ENCODE measurements at regions not wholly inside any gene's neighbourhood (a gene's known extent, or its start where the extent isn't known, plus 50 kb on each side); places are given as distances from the start of the nearest gene placed in this dataset.

- ChIA-PET POLR2A (no interaction called here), CTCF (no interaction called here)
- Histone ChIP-seq H3K27me3 (ENCODE audit: control insufficient read depth, insufficient read depth, low read length) (no peaks in the 10 kb centered on the region), H3K4me3 (ENCODE audit: low read depth, low read length) (no peak overlapping the region), H3K36me3 (ENCODE audit: control insufficient read depth, insufficient read depth, low read length) (no peaks in the 10 kb centered on the region)
- TF ChIP-seq CTCF (IDR thresholded peaks at IDR 0.05; ENCODE audit: insufficient read depth, low read depth, low read length): no peak
- DNase-seq (ENCODE audit: low read depth): no peak
Measured at GRCh38 chr13:69288026-69288425, 819.6 kb upstream of the ATXN8OS start.

- no peak for TF ChIP-seq CTCF (IDR thresholded peaks at IDR 0.05; ENCODE audit: insufficient read depth, low read depth, low read length)
- H3K4me3 ChIP-seq (ENCODE audit: low read depth, low read length): no peak overlapping the region
- DNase-seq (ENCODE audit: low read depth): no peak
- H3K36me3 ChIP-seq (ENCODE audit: control insufficient read depth, insufficient read depth, low read length): no peaks in the 10 kb centered on the region
- ChIA-PET CTCF (no interaction called here), POLR2A (no interaction called here)
- H3K27me3 ChIP-seq (ENCODE audit: control insufficient read depth, insufficient read depth, low read length): no peaks in the 10 kb centered on the region
Measured at GRCh38 chr13:69287050-69287698, 820.5 kb upstream of the ATXN8OS start.

GRCh38 chr13:69283837-69284236 is 823.8 kb upstream of the ATXN8OS start:
- no peaks in the 10 kb centered on the region for H3K36me3 ChIP-seq (ENCODE audit: control insufficient read depth, insufficient read depth, low read length)
- H3K4me3 ChIP-seq (ENCODE audit: low read depth, low read length): no peak overlapping the region
- no peak for TF ChIP-seq CTCF (IDR thresholded peaks at IDR 0.05; ENCODE audit: insufficient read depth, low read depth, low read length)
- no peak for DNase-seq (ENCODE audit: low read depth)
- POLR2A ChIA-PET: no interaction called here
- H3K27me3 ChIP-seq (ENCODE audit: control insufficient read depth, insufficient read depth, low read length): no peaks in the 10 kb centered on the region
- CTCF ChIA-PET: no interaction called here

- Histone ChIP-seq H3K36me3 (ENCODE audit: control insufficient read depth, insufficient read depth, low read length) (no peaks in the 10 kb centered on the region), H3K27me3 (ENCODE audit: control insufficient read depth, insufficient read depth, low read length) (no peaks in the 10 kb centered on the region), H3K4me3 (ENCODE audit: low read depth, low read length) (no peak overlapping the region)
- TF ChIP-seq CTCF (IDR thresholded peaks at IDR 0.05; ENCODE audit: insufficient read depth, low read depth, low read length): no peak
- ChIA-PET POLR2A (no interaction called here), CTCF (no interaction called here)
- DNase-seq (ENCODE audit: low read depth): no peak
Measured at GRCh38 chr13:69283301-69283700, 824.3 kb upstream of the ATXN8OS start.

- no peak for TF ChIP-seq CTCF (IDR thresholded peaks at IDR 0.05; ENCODE audit: insufficient read depth, low read depth, low read length)
- ChIA-PET POLR2A (no interaction called here), CTCF (no interaction called here)
- H3K36me3 ChIP-seq (ENCODE audit: control insufficient read depth, insufficient read depth, low read length): no peaks in the 10 kb centered on the region
- no peak overlapping the region for H3K4me3 ChIP-seq (ENCODE audit: low read depth, low read length)
- no peak for DNase-seq (ENCODE audit: low read depth)
- no peaks in the 10 kb centered on the region for H3K27me3 ChIP-seq (ENCODE audit: control insufficient read depth, insufficient read depth, low read length)
Measured at GRCh38 chr13:69280399-69280798, 827.2 kb upstream of the ATXN8OS start.

Measured in BJ (cell line).